ENCODE measurements at regions not wholly inside any gene's neighbourhood (a gene's known extent, or its start where the extent isn't known, plus 50 kb on each side); places are given as distances from the start of the nearest gene placed in this dataset.
"Not testable (repeated sequence)": the region's sequence is repeated elsewhere in the genome, so short reads cannot be mapped to it uniquely, and the experiment has no call there.

GRCh38 chr6:159594106-159594749, 98.8 kb downstream of the SOD2 start:
- no peak for DNase-seq

- DNase-seq: no peak
Measured at GRCh38 chr6:159590835-159591234, 102.2 kb downstream of the SOD2 start.

- DNase-seq: no peak
Measured at GRCh38 chr6:159586684-159587083, 106.4 kb downstream of the SOD2 start.

GRCh38 chr6:159582736-159583135, 110.3 kb downstream of the SOD2 start:
- no peak for DNase-seq

- DNase-seq: no peak
Measured at GRCh38 chr6:159578629-159579028, 114.4 kb downstream of the SOD2 start.

DNA sequence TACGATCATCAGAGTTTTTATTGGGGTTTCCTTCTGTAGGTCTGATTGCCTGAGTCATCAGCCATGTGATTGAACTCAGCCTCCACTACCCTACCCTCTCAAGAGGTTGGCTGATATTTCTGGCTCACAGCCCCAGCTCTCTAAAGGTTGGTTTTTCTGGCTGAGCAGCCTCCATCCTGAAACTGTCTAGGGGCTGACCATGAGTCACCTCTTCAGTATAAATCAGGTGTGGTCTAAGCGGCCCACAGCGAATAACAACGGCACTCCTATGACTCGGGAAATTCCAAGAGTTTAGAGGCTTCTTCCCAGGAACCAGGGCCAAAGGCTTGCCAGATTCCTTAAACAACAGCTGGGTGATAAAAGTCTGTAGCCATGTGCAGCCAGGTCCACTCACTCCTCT, 115.5 kb downstream of the SOD2 start:
- no peak for DNase-seq

- no peak for DNase-seq
Measured at GRCh38 chr6:159572439-159573110, 120.5 kb downstream of the SOD2 start.

- DNase-seq: no peak
Measured at GRCh38 chr6:159565181-159565710, 127.8 kb downstream of the SOD2 start.

DNA sequence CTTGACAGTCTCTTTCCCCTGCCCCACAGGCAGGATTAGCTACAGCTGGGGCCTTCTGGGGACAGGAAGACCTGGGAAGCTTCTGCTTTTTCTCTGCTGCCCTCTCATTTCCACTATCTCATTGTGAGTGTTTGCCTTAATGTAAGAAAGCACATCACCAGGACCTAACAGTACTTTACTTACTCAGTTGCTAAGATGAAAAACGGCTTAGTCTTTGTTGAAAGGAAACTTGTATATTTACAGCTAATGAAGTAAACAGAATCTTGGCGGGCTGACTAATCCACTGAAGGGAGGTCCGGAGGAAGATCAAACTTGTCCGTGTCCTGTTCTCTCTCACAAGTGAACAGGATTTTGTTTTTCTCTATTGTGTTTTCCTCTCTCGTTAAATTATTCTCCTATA, 128.6 kb downstream of the SOD2 start:
- DNase-seq: no peak

- DNase-seq: no peak
Measured at GRCh38 chr6:159557031-159557430, 136.0 kb downstream of the SOD2 start.

GRCh38 chr6:159555082-159555875, 137.8 kb downstream of the SOD2 start:
- DNase-seq: no peak

DNA sequence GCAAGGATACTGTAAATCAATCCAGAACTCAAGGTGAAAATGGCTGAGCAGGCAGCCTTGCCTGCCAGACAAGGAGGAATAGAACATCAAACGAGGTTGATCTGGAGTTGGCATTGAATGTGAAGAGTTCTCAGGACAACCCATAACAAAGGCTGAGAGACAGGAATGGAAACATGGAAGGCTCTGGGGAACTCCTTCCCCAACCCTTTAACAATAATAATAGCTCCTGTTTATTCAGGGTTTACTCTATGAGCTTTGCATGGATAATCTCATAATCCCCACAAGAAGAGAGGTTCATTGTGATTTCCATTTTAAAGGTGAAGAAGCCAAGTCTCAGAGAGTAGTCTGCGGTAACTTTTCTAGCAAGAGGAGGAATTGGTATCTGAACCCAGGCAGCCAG, 151.7 kb downstream of the SOD2 start:
- DNase-seq: no peak

DNA sequence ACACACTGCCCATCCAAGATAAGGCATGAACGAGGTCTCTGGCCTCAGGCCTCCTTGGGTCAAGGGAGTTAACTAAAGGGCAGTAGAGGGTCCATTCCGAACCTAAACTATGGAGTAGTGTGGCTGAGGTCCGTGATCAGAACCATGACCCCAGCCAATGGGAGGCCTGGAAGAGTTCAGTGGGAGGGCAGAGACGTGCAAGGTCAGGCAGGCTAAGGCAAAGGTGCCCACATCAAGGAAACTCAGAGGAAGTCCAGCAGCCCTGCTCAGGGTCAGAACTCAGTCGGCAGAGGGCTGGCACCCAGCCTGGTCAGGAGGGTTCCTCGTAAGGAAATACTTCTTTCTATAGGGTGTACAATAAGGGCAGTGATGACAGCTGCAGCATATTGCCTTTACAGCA, 152.2 kb downstream of the SOD2 start:
- DNase-seq: no peak

- no peak for DNase-seq
Measured at GRCh38 chr6:159540152-159540551, 152.9 kb downstream of the SOD2 start.

GRCh38 chr6:159538031-159538430, 155.0 kb downstream of the SOD2 start:
- not testable (repeated sequence) for DNase-seq

- DNase-seq: no peak
Measured at GRCh38 chr6:159535656-159536350, 157.2 kb downstream of the SOD2 start.

- DNase-seq: no peak
Measured at GRCh38 chr6:159533568-159533967, 159.5 kb downstream of the SOD2 start.

GRCh38 chr6:159533016-159533415, 160.0 kb downstream of the SOD2 start:
- no peak for DNase-seq

- DNase-seq: no peak
Measured at GRCh38 chr6:159532155-159532554, 160.9 kb downstream of the SOD2 start.

DNA sequence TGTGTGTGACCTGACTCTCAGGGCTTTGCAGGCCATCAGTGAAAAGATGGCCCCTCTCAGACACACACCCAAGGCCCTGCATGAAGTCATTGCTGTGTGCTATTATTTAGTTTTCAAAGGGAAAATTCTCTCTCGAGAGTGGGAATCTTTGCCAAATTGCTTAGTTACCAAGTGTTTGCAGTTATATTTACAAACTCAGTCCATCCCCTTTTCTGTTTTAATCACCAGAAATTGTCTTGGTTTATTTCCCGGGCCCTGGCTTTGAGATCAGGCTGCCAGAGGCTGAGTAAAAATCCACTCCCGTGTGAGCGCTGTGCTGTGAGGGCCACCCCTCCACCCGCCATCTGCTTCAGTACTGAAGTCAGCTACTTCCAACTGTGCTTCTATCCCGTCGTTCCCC, 163.1 kb downstream of the SOD2 start:
- DNase-seq: no peak

DNA sequence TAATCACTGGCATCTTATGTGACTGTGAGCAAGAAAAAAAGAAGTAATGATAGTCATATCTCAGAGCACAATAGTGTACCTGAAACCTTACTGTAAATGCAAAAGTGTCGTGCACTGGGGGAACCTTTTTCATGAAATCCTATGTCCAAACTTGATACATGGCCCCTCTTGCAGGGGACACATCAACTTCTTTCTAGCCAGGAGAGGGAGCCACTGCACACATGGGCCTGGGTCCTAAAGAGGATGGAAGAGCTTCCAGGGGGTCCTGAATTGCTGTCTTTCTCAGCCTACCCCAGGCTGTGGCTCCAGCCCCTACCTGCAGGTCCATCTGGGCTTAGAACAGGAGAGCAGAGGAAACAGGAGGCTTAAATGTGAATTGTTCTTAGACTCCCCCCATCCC, 165.7 kb downstream of the SOD2 start:
- no peak for DNase-seq

DNA sequence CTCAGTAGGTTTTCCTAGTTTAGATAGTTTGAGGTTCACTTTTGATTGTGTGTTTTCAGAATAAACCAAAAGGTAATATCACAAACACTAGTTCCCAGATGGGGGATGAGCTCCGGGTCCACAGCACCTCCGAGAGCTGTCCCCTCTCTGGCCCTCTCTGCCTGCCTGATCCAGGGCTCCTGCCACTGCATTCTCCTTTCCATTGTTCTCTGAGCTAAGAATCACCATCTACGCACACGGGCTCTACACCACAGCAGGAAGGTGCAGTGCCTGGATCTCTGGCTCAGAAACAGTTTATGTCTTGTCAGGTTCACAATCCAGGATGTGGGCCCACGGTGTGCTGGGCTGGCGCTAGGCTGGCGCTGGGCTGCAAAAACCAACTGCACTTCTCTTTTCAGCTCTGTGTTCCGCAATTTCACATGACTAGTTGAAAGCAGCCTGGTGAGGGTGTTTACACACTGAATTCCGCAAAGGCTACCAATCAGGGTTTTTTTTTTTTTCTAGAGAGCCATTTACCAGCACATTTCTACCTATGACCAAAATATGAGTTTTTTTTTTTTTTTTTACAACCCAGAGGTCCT, 167.5 kb downstream of the SOD2 start:
- DNase-seq: no peak
